ENCODE measurements at regions not wholly inside any gene's neighbourhood (a gene's known extent, or its start where the extent isn't known, plus 50 kb on each side); places are given as distances from the start of the nearest gene placed in this dataset.

- H3K9ac ChIP-seq (ENCODE audit: low read length in 3 of 3) = no peak overlapping the region
- no peak overlapping the region for H3K27ac ChIP-seq (ENCODE audit: low read depth in 2 of 2, low read length in 2 of 2)
- FAIRE-seq (no peak), DNase-seq (no peak)
- no peaks in the 10 kb centered on the region for H3K36me3 ChIP-seq (ENCODE audit: control insufficient read depth in 2 of 3, insufficient read depth in 3 of 3, low read length in 3 of 3)
- no peaks in the 10 kb centered on the region for H3K9me3 ChIP-seq (ENCODE audit: control insufficient read depth in 2 of 3, insufficient read depth in 1 of 3, low read length in 3 of 3)
- intact Hi-C loops (cut with DNase I) = no loop called here
- H3K4me3 ChIP-seq (ENCODE audit: low read length in 3 of 3) = no peak overlapping the region
- TF ChIP-seq CTCF (IDR thresholded peaks at IDR 0.05; ENCODE audit: borderline replicate concordance, extremely low read depth, insufficient read depth) = no peak
- no peaks in the 10 kb centered on the region for H3K27me3 ChIP-seq (ENCODE audit: control insufficient read depth, insufficient read depth, low read length)
- no peaks in the 10 kb centered on the region for H3K4me1 ChIP-seq (ENCODE audit: control insufficient read depth in 2 of 3, insufficient read depth in 2 of 3, low read depth in 1 of 3, low read length in 3 of 3)
These were observed 98.4 kb upstream of the STXBP5 start for GRCh38 chr6:147105786-147106185.

- FAIRE-seq (no peak), DNase-seq (no peak)
- no peak overlapping the region for H3K4me3 ChIP-seq (ENCODE audit: low read length in 3 of 3)
These were observed 97.3 kb upstream of the STXBP5 start for GRCh38 chr6:147106759-147107401.

GRCh38 chr6:147108259-147108910 is 95.8 kb upstream of the STXBP5 start:
- intact Hi-C loops (cut with DNase I) = no loop called here
- TF ChIP-seq CTCF (IDR thresholded peaks at IDR 0.05; ENCODE audit: borderline replicate concordance, extremely low read depth, insufficient read depth) = no peak
- no peak overlapping the region for H3K9ac ChIP-seq (ENCODE audit: low read length in 3 of 3)
- DNase-seq (peak in 2 of 5 donors; percentile 4 to 9), FAIRE-seq (no peak)
- H3K4me1 ChIP-seq (ENCODE audit: control insufficient read depth in 2 of 3, insufficient read depth in 2 of 3, low read depth in 1 of 3, low read length in 3 of 3) = no peaks in the 10 kb centered on the region
- no peaks in the 10 kb centered on the region for H3K36me3 ChIP-seq (ENCODE audit: control insufficient read depth in 2 of 3, insufficient read depth in 3 of 3, low read length in 3 of 3)
- no peaks in the 10 kb centered on the region for H3K27me3 ChIP-seq (ENCODE audit: control insufficient read depth, insufficient read depth, low read length)
- H3K27ac ChIP-seq (ENCODE audit: low read depth in 2 of 2, low read length in 2 of 2) = no peak overlapping the region
- no peak overlapping the region for H3K4me3 ChIP-seq (ENCODE audit: low read length in 3 of 3)
- no peaks in the 10 kb centered on the region for H3K9me3 ChIP-seq (ENCODE audit: control insufficient read depth in 2 of 3, insufficient read depth in 1 of 3, low read length in 3 of 3)

More at GRCh38 chr6:147106759-147107401, 97.3 kb upstream of the STXBP5 start:
- no peak overlapping the region for H3K9ac ChIP-seq (ENCODE audit: low read length in 3 of 3)
- intact Hi-C loops (cut with DNase I) = no loop called here
- H3K36me3 ChIP-seq (ENCODE audit: control insufficient read depth in 2 of 3, insufficient read depth in 3 of 3, low read length in 3 of 3) = no peaks in the 10 kb centered on the region
- no peaks in the 10 kb centered on the region for H3K9me3 ChIP-seq (ENCODE audit: control insufficient read depth in 2 of 3, insufficient read depth in 1 of 3, low read length in 3 of 3)
- TF ChIP-seq CTCF (IDR thresholded peaks at IDR 0.05; ENCODE audit: borderline replicate concordance, extremely low read depth, insufficient read depth) = no peak
- H3K4me1 ChIP-seq (ENCODE audit: control insufficient read depth in 2 of 3, insufficient read depth in 2 of 3, low read depth in 1 of 3, low read length in 3 of 3) = no peaks in the 10 kb centered on the region
- no peaks in the 10 kb centered on the region for H3K27me3 ChIP-seq (ENCODE audit: control insufficient read depth, insufficient read depth, low read length)
- H3K27ac ChIP-seq (ENCODE audit: low read depth in 2 of 2, low read length in 2 of 2) = no peak overlapping the region
